ENCODE measurements at regions not wholly inside any gene's neighbourhood (a gene's known extent, or its start where the extent isn't known, plus 50 kb on each side); places are given as distances from the start of the nearest gene placed in this dataset.

DNA sequence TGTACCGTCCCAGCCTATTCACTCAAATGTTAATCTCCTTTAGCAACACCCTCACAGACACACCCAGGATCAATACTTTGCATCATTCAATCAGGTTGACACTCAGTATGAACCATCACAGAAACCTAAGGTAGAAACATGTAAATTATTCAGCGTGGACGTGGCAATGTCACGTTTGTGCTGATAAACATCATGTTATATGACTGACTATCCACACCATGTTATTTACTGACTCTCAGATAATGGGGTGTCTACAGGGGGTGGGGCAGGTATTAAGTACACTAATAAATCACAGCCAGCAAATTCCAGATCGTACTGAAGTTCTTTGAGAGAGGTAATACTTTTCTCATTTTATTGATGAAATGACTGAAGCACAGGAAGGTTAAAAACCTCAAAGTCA lies 280.0 kb downstream of the C12orf75 start:
- Histone ChIP-seq H3K4me3 (ENCODE audit: low read depth, low read length) (no peak overlapping the region), H3K27me3 (ENCODE audit: control insufficient read depth, insufficient read depth, low read length) (no peaks in the 10 kb centered on the region), H3K36me3 (ENCODE audit: control insufficient read depth, insufficient read depth, low read length) (no peaks in the 10 kb centered on the region)
- DNase-seq (ENCODE audit: low read depth), result no peak
- no peak for TF ChIP-seq CTCF (IDR thresholded peaks at IDR 0.05; ENCODE audit: insufficient read depth, low read depth, low read length)
- POLR2A ChIA-PET, result no interaction called here
- CTCF ChIA-PET, result no interaction called here

- DNase-seq (ENCODE audit: low read depth), result no peak
- ChIA-PET CTCF (interaction anchor here (0.9 to 1.2 kb wide), 4 partner anchors 11 to 616 kb away, joined by 3 read pairs; no protein-coding TSS in a partner anchor), POLR2A (interaction anchor here (0.7 to 0.8 kb wide), 2 partner anchors 10 to 351 kb away, joined by 7 to 10 read pairs; no protein-coding TSS in a partner anchor)
- no peak overlapping the region for H3K4me3 ChIP-seq (ENCODE audit: low read depth, low read length)
- TF ChIP-seq CTCF (IDR thresholded peaks at IDR 0.05; ENCODE audit: insufficient read depth, low read depth, low read length), result no peak
- H3K36me3 ChIP-seq (ENCODE audit: control insufficient read depth, insufficient read depth, low read length), result no peaks in the 10 kb centered on the region
- no peaks in the 10 kb centered on the region for H3K27me3 ChIP-seq (ENCODE audit: control insufficient read depth, insufficient read depth, low read length)
Observed at GRCh38 chr12:105611340-105611739, 280.8 kb downstream of the C12orf75 start.

DNA sequence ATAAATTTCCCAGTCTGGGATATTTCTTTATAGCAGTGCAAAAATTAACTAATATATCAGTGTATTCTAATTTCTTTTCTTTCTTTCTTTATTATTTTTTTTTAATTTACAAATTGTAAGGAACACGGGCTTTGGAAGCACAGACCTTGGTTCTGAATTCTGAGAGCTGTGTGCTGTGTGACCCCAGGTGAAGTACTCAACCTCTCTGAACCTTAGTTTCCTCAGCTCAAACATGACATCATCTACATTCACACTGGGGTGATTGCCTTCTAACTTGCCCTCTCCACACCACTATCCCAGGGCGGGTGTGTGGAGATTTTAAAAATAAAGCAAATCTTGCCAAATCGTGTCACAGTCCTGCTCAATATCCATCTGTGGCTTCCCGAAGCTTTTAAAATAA lies 282.8 kb downstream of the C12orf75 start:
- no peaks in the 10 kb centered on the region for H3K36me3 ChIP-seq (ENCODE audit: control insufficient read depth, insufficient read depth, low read length)
- H3K27me3 ChIP-seq (ENCODE audit: control insufficient read depth, insufficient read depth, low read length), result no peaks in the 10 kb centered on the region
- ChIA-PET POLR2A (interaction anchor here (0.6 kb wide), 1 partner anchor 128 kb away, joined by 4 read pairs; no protein-coding TSS in a partner anchor), CTCF (interaction anchor here (1.0 kb wide), 1 partner anchor 9 kb away, joined by 4 read pairs; no protein-coding TSS in a partner anchor)
- DNase-seq (ENCODE audit: low read depth), result no peak
- no peak overlapping the region for H3K4me3 ChIP-seq (ENCODE audit: low read depth, low read length)
- no peak for TF ChIP-seq CTCF (IDR thresholded peaks at IDR 0.05; ENCODE audit: insufficient read depth, low read depth, low read length)

DNA sequence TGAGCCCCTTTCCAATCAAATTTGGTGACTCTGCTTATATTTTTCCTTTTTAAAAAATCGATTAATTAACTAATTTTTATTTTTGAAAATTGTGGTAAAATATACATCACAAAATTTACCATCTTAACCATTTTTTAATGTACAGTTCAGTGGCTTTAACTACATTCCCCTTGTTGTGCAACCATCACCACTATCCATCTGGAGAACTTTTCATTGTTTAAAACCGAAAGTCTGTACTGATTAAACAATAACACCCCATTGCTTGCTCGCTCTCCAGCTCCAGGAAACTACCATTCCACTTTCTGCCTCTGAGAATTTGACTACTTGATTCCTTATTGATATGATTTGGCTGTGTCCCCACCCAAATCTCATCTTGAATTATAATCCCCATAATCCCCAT lies 283.4 kb downstream of the C12orf75 start:
- DNase-seq (ENCODE audit: low read depth), result no peak
- TF ChIP-seq CTCF (IDR thresholded peaks at IDR 0.05; ENCODE audit: insufficient read depth, low read depth, low read length), result no peak
- no peaks in the 10 kb centered on the region for H3K36me3 ChIP-seq (ENCODE audit: control insufficient read depth, insufficient read depth, low read length)
- H3K4me3 ChIP-seq (ENCODE audit: low read depth, low read length), result no peak overlapping the region
- POLR2A ChIA-PET, result interaction anchor here (0.6 kb wide), 1 partner anchor 129 kb away, joined by 4 read pairs; no protein-coding TSS in a partner anchor
- CTCF ChIA-PET, result interaction anchor here (1.0 kb wide), 1 partner anchor 8 kb away, joined by 4 read pairs; no protein-coding TSS in a partner anchor
- no peaks in the 10 kb centered on the region for H3K27me3 ChIP-seq (ENCODE audit: control insufficient read depth, insufficient read depth, low read length)

- CTCF ChIA-PET, result interaction anchor here (0.7 kb wide), 1 partner anchor 18 kb away, joined by 3 read pairs; no protein-coding TSS in a partner anchor
Observed at GRCh38 chr12:105616971-105617540, 286.6 kb downstream of the C12orf75 start.

More at GRCh38 chr12:105616971-105617540, 286.6 kb downstream of the C12orf75 start:
- POLR2A ChIA-PET, result no interaction called here
- no peak for TF ChIP-seq CTCF (IDR thresholded peaks at IDR 0.05; ENCODE audit: insufficient read depth, low read depth, low read length)
- DNase-seq (ENCODE audit: low read depth), result no peak
- no peaks in the 10 kb centered on the region for H3K36me3 ChIP-seq (ENCODE audit: control insufficient read depth, insufficient read depth, low read length)
- H3K27me3 ChIP-seq (ENCODE audit: control insufficient read depth, insufficient read depth, low read length), result no peaks in the 10 kb centered on the region
- H3K4me3 ChIP-seq (ENCODE audit: low read depth, low read length), result no peak overlapping the region
